Thymus (tissue), 11 donors: ENCODE measurements at regions not wholly inside any gene's neighbourhood (a gene's known extent, or its start where the extent isn't known, plus 50 kb on each side); places are given as distances from the start of the nearest gene placed in this dataset.
"Not testable (repeated sequence)": the region's sequence is repeated elsewhere in the genome, so short reads cannot be mapped to it uniquely, and the experiment has no call there.

Experiments used
- DNase-seq, 9 donors: peaks; one replicate each; pipeline ENCODE4 v3.0.0-alpha.2; 2013; ENCODE audit warnings: low spot score in 9 of 9, low read depth in 6 of 9, missing footprints in 1 of 9
- H3K27ac ChIP-seq, 2 donors: one replicate each; pipeline ENCODE4 v1.5.1; 2013; ENCODE audit warnings: control low read depth in 1 of 2, low read depth in 1 of 2, low read length in 1 of 2, mild to moderate bottlenecking in 1 of 2, moderate library complexity in 1 of 2
- H3K27me3 ChIP-seq, 2 donors: one replicate each; pipeline ENCODE4 v1.5.1; 2013; ENCODE audit warnings: low read length in 1 of 2; ENCODE audit not compliant: control insufficient read depth in 2 of 2, insufficient read depth in 1 of 2
- H3K36me3 ChIP-seq, 2 donors: one replicate each; pipeline ENCODE4 v1.5.1; 2013; ENCODE audit warnings: low read length in 1 of 2, mild to moderate bottlenecking in 1 of 2, moderate library complexity in 1 of 2; ENCODE audit not compliant: control insufficient read depth in 2 of 2, insufficient read depth in 2 of 2
- H3K4me1 ChIP-seq, 2 donors: one replicate each; pipeline ENCODE4 v1.5.1; 2013; ENCODE audit warnings: low read length in 2 of 2; ENCODE audit not compliant: control insufficient read depth in 2 of 2, insufficient read depth in 2 of 2
- H3K4me3 ChIP-seq, 2 donors: one replicate each; pipeline ENCODE4 v1.5.1; 2013; ENCODE audit warnings: low read length in 2 of 2, control low read depth in 1 of 2, mild to moderate bottlenecking in 1 of 2
- H3K9me3 ChIP-seq, 2 donors: one replicate each; pipeline ENCODE4 v1.5.1; 2013; ENCODE audit warnings: low read length in 1 of 2, mild to moderate bottlenecking in 1 of 2; ENCODE audit not compliant: control insufficient read depth in 2 of 2, insufficient read depth in 1 of 2
- WGBS: extraction: QIAGEN DNeasy Blood & Tissue Kit; methylation state at CpG from one replicate; pipeline ENCODE4 v1.1.7; 2013; 5-methylcytosine and 5-hydroxymethylcytosine counted together
- donor health status: healthy.

GRCh38 chr15:20253047-20253615, 288.5 kb downstream of the GOLGA6L6 start:
- not testable (repeated sequence) for H3K27ac ChIP-seq, H3K36me3 ChIP-seq, DNase-seq, H3K4me3 ChIP-seq, H3K4me1 ChIP-seq, H3K27me3 ChIP-seq
- peaks cover 1 to 54% of the 10 kb centered on the region in 2 donors for H3K9me3 ChIP-seq
- 40% methylated on average over 2 of the region's 2 CpGs for WGBS

DNA sequence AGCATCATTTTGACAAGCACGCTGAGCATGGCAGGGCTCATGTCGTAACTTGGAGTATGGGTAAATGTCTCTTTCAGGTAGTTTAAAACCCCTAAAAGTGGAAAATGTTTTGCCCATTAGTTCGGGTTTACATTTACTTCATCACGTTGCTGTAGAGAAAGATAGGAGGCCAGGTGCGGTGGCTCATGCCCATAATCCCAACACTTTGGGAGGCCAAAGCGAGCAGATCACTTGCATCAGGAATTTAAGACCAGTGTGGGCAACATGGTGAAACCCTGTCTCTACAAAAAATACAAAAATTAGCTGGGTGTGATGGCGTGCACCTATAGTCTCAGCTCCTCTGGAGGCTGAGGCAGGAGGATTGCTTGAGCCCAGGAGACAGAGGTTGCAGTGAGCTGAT, 289.6 kb downstream of the GOLGA6L6 start:
- not testable (repeated sequence) for H3K36me3 ChIP-seq, H3K4me3 ChIP-seq, DNase-seq, H3K27ac ChIP-seq, H3K27me3 ChIP-seq, H3K4me1 ChIP-seq
- peaks cover under 1 to 52% of the 10 kb centered on the region in 2 donors for H3K9me3 ChIP-seq
- 86% methylated on average over 7 of the region's 7 CpGs for WGBS

DNA sequence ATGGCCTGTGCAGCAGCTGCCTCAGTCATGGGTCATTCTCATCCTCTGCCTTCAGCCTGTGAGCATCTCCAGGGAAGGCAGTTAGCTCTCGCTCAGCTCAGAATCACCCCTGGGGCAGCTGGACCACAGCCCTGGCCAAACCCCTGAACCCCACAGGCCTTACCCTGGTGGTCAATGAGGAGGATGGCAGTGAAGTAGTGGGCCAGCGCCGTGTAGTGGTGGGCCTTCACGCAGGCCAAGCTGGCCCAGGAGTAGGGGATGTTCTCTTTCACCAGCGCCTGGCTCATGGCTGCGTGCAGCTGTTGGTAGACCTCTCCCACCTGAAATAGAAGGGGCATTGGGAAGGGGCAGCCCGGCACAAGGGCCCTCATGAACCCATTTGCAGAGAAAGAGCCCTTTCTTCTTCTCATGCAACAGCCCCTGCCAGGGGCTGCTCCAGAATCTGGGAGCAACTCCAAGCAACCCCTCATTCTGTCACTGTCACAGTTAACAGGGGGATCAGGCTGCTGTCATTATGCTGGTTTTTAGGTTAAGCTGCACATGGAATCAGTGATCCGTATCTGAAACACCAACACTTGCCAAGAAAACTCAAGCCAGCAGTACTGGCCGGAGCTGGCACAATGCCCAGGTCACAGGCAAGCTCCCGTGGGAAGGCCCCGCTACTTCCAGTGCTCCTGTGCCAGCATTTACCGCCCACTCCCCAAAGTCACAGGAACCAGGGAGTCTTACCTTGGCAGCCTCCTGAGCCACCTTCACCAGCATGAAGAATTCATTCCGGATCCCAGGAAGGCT, 290.2 kb downstream of the GOLGA6L6 start:
- not testable (repeated sequence) for DNase-seq, H3K4me3 ChIP-seq, H3K36me3 ChIP-seq, H3K27me3 ChIP-seq, H3K4me1 ChIP-seq, H3K27ac ChIP-seq
- WGBS: 86% methylated on average over 13 of the region's 13 CpGs
- H3K9me3 ChIP-seq: peaks cover 0 to 54% of the 10 kb centered on the region in 2 donors

GRCh38 chr15:20250206-20250605, 291.4 kb downstream of the GOLGA6L6 start:
- 56% methylated on average over 3 of the region's 3 CpGs for WGBS
- not testable (repeated sequence) for H3K36me3 ChIP-seq, H3K27me3 ChIP-seq, H3K4me3 ChIP-seq, H3K27ac ChIP-seq, DNase-seq, H3K4me1 ChIP-seq
- H3K9me3 ChIP-seq: peaks cover 0 to 50% of the 10 kb centered on the region in 2 donors

DNA sequence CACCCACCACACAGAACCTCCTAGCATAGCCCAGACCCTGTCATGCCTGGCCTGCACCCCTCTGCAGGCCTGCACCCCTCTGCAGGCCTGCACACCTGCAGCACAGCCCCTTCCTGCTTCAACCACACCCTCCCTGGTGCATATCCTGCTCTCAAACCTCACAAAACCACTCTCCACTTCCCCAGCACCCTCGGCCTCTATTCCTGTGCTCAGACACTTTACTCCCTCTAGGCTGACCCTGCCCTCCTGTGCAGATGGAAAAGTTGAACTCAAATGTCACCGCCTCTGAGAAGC, 292.0 kb downstream of the GOLGA6L6 start:
- not testable (repeated sequence) for DNase-seq, H3K4me1 ChIP-seq, H3K4me3 ChIP-seq, H3K27me3 ChIP-seq, H3K27ac ChIP-seq, H3K36me3 ChIP-seq
- 58% methylated on average over 2 of the region's 2 CpGs for WGBS
- H3K9me3 ChIP-seq: peaks cover 2 to 55% of the 10 kb centered on the region in 2 donors

GRCh38 chr15:20248434-20248833, 293.2 kb downstream of the GOLGA6L6 start:
- not testable (repeated sequence) for H3K36me3 ChIP-seq, H3K4me3 ChIP-seq, DNase-seq, H3K4me1 ChIP-seq, H3K27ac ChIP-seq, H3K27me3 ChIP-seq
- H3K9me3 ChIP-seq: peaks cover 2 to 49% of the 10 kb centered on the region in 2 donors
- 89% methylated on average over 4 of the region's 4 CpGs for WGBS

GRCh38 chr15:20247137-20247536, 294.5 kb downstream of the GOLGA6L6 start:
- not testable (repeated sequence) for H3K4me3 ChIP-seq, H3K27me3 ChIP-seq, H3K36me3 ChIP-seq, DNase-seq, H3K4me1 ChIP-seq, H3K27ac ChIP-seq
- peaks cover 2 to 48% of the 10 kb centered on the region in 2 donors for H3K9me3 ChIP-seq
- WGBS: 76% methylated on average over 6 of the region's 6 CpGs

GRCh38 chr15:20246624-20247023, 295.0 kb downstream of the GOLGA6L6 start:
- H3K9me3 ChIP-seq: peaks cover 2 to 48% of the 10 kb centered on the region in 2 donors
- DNase-seq: not testable (repeated sequence)
- whole genome bisulfite sequencing: 75% methylated on average over 8 of the region's 8 CpGs

DNA sequence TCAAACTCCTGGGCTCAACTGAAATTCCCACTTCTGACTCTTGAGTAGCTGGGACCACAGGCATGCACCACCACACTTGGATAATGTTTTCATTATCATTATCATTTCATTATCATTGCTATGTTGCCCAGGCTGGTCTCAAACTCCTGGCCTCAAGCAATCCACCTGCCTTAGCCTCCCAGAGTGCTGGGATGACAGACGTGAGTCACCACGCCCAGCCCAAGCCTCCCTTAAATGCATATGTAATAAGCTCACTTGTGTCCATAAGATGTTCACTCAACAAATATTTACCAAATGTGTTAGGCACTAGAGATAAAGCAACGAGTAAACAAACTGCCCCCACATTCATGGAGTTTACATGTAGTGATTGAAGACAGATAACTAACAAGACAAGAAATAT, 295.7 kb downstream of the GOLGA6L6 start:
- 84% methylated on average over 3 of the region's 3 CpGs for WGBS
- H3K4me3 ChIP-seq, H3K4me1 ChIP-seq, H3K27me3 ChIP-seq, H3K36me3 ChIP-seq, H3K27ac ChIP-seq, DNase-seq: not testable (repeated sequence)
- H3K9me3 ChIP-seq: peaks cover 2 to 47% of the 10 kb centered on the region in 2 donors

More at GRCh38 chr15:20246624-20247023, 295.0 kb downstream of the GOLGA6L6 start:
- not testable (repeated sequence) for H3K36me3 ChIP-seq, H3K4me3 ChIP-seq, H3K27me3 ChIP-seq, H3K4me1 ChIP-seq, H3K27ac ChIP-seq
